Calu3 (cell line): ENCODE measurements at regions not wholly inside any gene's neighbourhood (a gene's known extent, or its start where the extent isn't known, plus 50 kb on each side); places are given as distances from the start of the nearest gene placed in this dataset.

ENCODE experiments used
- BruUV-seq: library from RNA; stranded (reverse); fragments of 400-500 nt; replicated peaks from 2 replicates; lab custom pipeline; 2021; lab: Mats Ljungman, UMichigan
- CTCF ChIA-PET: fragments of 300-600 bp; sonication (Branson Sonifier 250); formaldehyde crosslinking; loops from one replicate; lab custom pipeline; 2022; ENCODE audit warnings: antibody characterized with exemption; lab: Charles Lee
- DNase-seq: peaks from one replicate; pipeline ENCODE4 v3.0.0; 2022
- H3K27ac Mint-ChIP-seq: one replicate; pipeline ENCODE4 v1.8.0; 2022; ENCODE audit warnings: mixed read lengths; ENCODE audit not compliant: unreplicated experiment
- H3K27me3 Mint-ChIP-seq: one replicate; pipeline ENCODE4 v1.8.0; 2022; ENCODE audit warnings: mixed read lengths; ENCODE audit not compliant: unreplicated experiment
- H3K36me3 Mint-ChIP-seq: one replicate; pipeline ENCODE4 v1.8.0; 2022; ENCODE audit warnings: mild to moderate bottlenecking, moderate library complexity, mixed read lengths; ENCODE audit not compliant: insufficient read depth, unreplicated experiment
- H3K4me1 Mint-ChIP-seq: one replicate; pipeline ENCODE4 v1.8.0; 2022; ENCODE audit warnings: mild to moderate bottlenecking, low read depth, mixed read lengths; ENCODE audit not compliant: unreplicated experiment
- H3K4me3 Mint-ChIP-seq: one replicate; pipeline ENCODE4 v1.8.0; 2022; ENCODE audit warnings: mild to moderate bottlenecking, low read depth, moderate library complexity, mixed read lengths; ENCODE audit not compliant: unreplicated experiment
- H3K9me3 Mint-ChIP-seq: one replicate; pipeline ENCODE4 v1.8.0; 2022; ENCODE audit warnings: low read depth, mixed read lengths; ENCODE audit not compliant: unreplicated experiment
- CTCF ChIP-seq: fragments of 200-600 bp; IDR thresholded peaks from one replicate; pipeline ENCODE4 v1.8.0; 2022; ENCODE audit warnings: antibody characterized with exemption; ENCODE audit not compliant: unreplicated experiment
- intact Hi-C: fragments of 100-400 bp; cut with micrococcal nuclease; formaldehyde crosslinking; loops from one replicate; pipeline ENCODE4 v1.10.0; 2022; ENCODE audit not compliant: unreplicated experiment

DNA sequence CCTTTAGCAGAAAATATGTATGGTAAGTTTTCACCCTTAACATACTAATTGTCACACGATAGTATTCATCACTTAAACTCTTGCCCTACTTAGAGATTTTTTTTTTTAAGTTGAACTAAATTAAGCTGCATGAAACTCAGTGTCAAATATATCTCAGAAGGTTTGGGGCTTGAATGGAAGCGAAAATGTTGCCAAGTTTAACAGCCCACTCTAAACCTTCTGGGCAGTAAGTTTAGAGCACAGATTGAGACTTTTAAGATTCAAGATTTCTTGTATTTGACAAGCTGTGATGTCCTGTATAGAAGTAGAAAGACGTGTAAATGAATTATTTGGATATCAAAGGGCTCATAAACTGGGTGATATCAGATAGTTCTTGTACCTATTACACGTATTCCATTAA, 287.3 kb upstream of the FLRT2 start:
- H3K4me3 Mint-ChIP-seq = no peak overlapping the region

GRCh38 chr14:85243321-85243720, 286.6 kb upstream of the FLRT2 start:
- BruUV-seq = no TSS peak

More for the DNA sequence above, 287.3 kb upstream of the FLRT2 start:
- TF ChIP-seq CTCF = no peak
- Mint-ChIP-seq H3K9me3 (peaks cover 5% of the 10 kb centered on the region), H3K4me1 (no peaks in the 10 kb centered on the region), H3K36me3 (no peaks in the 10 kb centered on the region), H3K27me3 (no peaks in the 10 kb centered on the region), H3K27ac (no peak overlapping the region)
- intact Hi-C loops = no loop called here
- CTCF ChIA-PET = interaction anchor here (0.6 kb wide), 1 partner anchor 745 kb away, joined by 3 read pairs; no protein-coding TSS in a partner anchor
- BruUV-seq = no TSS peak
- no peak for DNase-seq

DNA sequence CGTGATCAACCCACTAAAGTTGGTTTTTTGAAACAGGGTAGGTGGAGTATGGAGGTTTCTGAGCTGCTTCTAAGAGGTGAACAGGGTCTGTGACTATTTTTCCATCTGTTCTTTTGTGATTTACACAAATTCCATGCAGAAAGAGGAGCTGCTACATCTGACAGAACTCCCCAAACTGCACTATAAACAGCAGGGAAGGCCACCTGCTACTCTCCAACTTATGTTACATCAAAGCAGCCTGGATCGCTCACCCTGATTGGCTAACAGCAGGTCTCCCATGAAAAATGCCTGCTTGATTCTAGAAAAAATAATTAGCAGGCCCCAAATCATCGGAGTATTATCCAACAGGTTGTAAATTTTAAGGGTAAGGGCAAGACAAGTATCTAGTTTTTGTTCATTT, 282.9 kb upstream of the FLRT2 start:
- Mint-ChIP-seq H3K27me3 (no peaks in the 10 kb centered on the region), H3K4me1 (no peaks in the 10 kb centered on the region), H3K36me3 (no peaks in the 10 kb centered on the region), H3K27ac (no peak overlapping the region), H3K4me3 (no peak overlapping the region), H3K9me3 (no peaks in the 10 kb centered on the region)
- no peak for DNase-seq
- TF ChIP-seq CTCF = no peak
- intact Hi-C loops = no loop called here
- no TSS peak for BruUV-seq
- CTCF ChIA-PET = no interaction called here

More at GRCh38 chr14:85243321-85243720, 286.6 kb upstream of the FLRT2 start:
- CTCF ChIA-PET = no interaction called here
- TF ChIP-seq CTCF = no peak
- Mint-ChIP-seq H3K27ac (no peak overlapping the region), H3K36me3 (no peaks in the 10 kb centered on the region), H3K4me1 (no peaks in the 10 kb centered on the region), H3K9me3 (peaks cover 5% of the 10 kb centered on the region), H3K27me3 (no peaks in the 10 kb centered on the region), H3K4me3 (no peak overlapping the region)
- no peak for DNase-seq
- intact Hi-C loops = no loop called here

GRCh38 chr14:85248881-85249635, 280.9 kb upstream of the FLRT2 start:
- no peak for DNase-seq
- Mint-ChIP-seq H3K4me1 (no peaks in the 10 kb centered on the region), H3K4me3 (no peak overlapping the region), H3K27me3 (no peaks in the 10 kb centered on the region), H3K9me3 (no peaks in the 10 kb centered on the region), H3K36me3 (no peaks in the 10 kb centered on the region), H3K27ac (no peak overlapping the region)
- intact Hi-C loops = no loop called here
- CTCF ChIA-PET = no interaction called here
- no peak for TF ChIP-seq CTCF
- BruUV-seq = no TSS peak
